GM12878 (cell line): ENCODE measurements at regions not wholly inside any gene's neighbourhood (a gene's known extent, or its start where the extent isn't known, plus 50 kb on each side); places are given as distances from the start of the nearest gene placed in this dataset.

ENCODE experiments used
- ATAC-seq: fragments of 200-7000 bp; cut with Tn5 transposase; 3 replicates; pipeline ENCODE4 v1.9.1; 2020; ENCODE audit warnings: mild to moderate bottlenecking, moderate library complexity
- BruUV-seq: library from RNA; stranded (reverse); fragments of 400-500 nt; replicated peaks from 2 replicates; lab custom pipeline; 2021; lab: Mats Ljungman, UMichigan
- CTCF ChIA-PET: fragments of 300-600 bp; sonication (Branson Sonifier 250); formaldehyde crosslinking; extraction: SDS; loops from one replicate; lab custom pipeline; 2021; ENCODE audit warnings: inconsistent platforms; lab: Yijun Ruan, JAX
- POLR2A ChIA-PET: fragments of 350-600 bp; formaldehyde crosslinking; extraction: SDS; loops from one replicate; lab custom pipeline; 2021; ENCODE audit warnings: inconsistent platforms; lab: Charles Lee
- RAD21 ChIA-PET: fragments of 300-600 bp; sonication (Branson Sonifier 250); formaldehyde crosslinking; loops from one replicate; lab custom pipeline; 2023; ENCODE audit warnings: antibody characterized with exemption; ENCODE audit not compliant: unreplicated experiment; lab: Charles Lee
- SMC1A ChIA-PET: fragments of 300-600 bp; sonication (Branson Sonifier 250); formaldehyde crosslinking; loops from one replicate; lab custom pipeline; 2023; ENCODE audit not compliant: unreplicated experiment, uncharacterized antibody; lab: Charles Lee
- DNase-seq: peaks from one replicate; pipeline ENCODE4 v3.0.0-alpha.2; 2011; ENCODE audit warnings: low read depth, low spot score
- FAIRE-seq: peaks from 3 replicates; lab custom pipeline; 2011; peaks lifted over from hg19 to GRCh38; lab: Jason Lieb, UNC
- H2AFZ ChIP-seq: 2 replicates; pipeline ENCODE4 v1.6.0; 2011; ENCODE audit warnings: low read depth, low read length, control low read depth; ENCODE audit not compliant: control insufficient read depth
- H3K27ac ChIP-seq: 2 replicates; pipeline ENCODE4 v1.5.1; 2011; ENCODE audit warnings: control low read depth; ENCODE audit not compliant: control insufficient read depth, insufficient read depth
- H3K27me3 ChIP-seq, 2 experiments: replicated peaks in 1 of 2; 2 replicates each; pipeline versions ENCODE4 v1.6.0 to v1.6.1; 2011; ENCODE audit warnings: low read length in 1 of 2; ENCODE audit not compliant: control insufficient read depth in 2 of 2, insufficient read depth in 2 of 2
- H3K36me3 ChIP-seq, 2 experiments: 2 replicates each; pipeline ENCODE4 v1.5.1; 2011; ENCODE audit warnings: low read length in 1 of 2; ENCODE audit not compliant: control insufficient read depth in 2 of 2, insufficient read depth in 2 of 2
- H3K4me1 ChIP-seq: 2 replicates; pipeline ENCODE4 v1.6.1; 2011; ENCODE audit warnings: mild to moderate bottlenecking, low read length, moderate library complexity, mixed read lengths; ENCODE audit not compliant: control insufficient read depth, insufficient read depth
- H3K4me2 ChIP-seq: 2 replicates; pipeline ENCODE4 v1.6.0; 2011; ENCODE audit warnings: control low read depth; ENCODE audit not compliant: control insufficient read depth, insufficient read depth
- H3K4me3 ChIP-seq: fragments of 200-600 bp; sonication (generic); 2 replicates; pipeline ENCODE4 v1.5.1; 2016
- H3K79me2 ChIP-seq: 2 replicates; pipeline ENCODE4 v1.6.0; 2011; ENCODE audit warnings: low read length; ENCODE audit not compliant: control insufficient read depth, insufficient read depth
- H3K9ac ChIP-seq: 2 replicates; pipeline ENCODE4 v1.8.0; 2011; ENCODE audit warnings: low read length, control low read depth, mixed read lengths; ENCODE audit not compliant: control insufficient read depth, insufficient read depth
- H3K9me3 ChIP-seq: replicated peaks from 3 replicates; pipeline ENCODE4 v1.5.1; 2011; ENCODE audit warnings: mild to moderate bottlenecking, low read length; ENCODE audit not compliant: control insufficient read depth, insufficient read depth
- H4K20me1 ChIP-seq: 2 replicates; pipeline ENCODE4 v1.6.0; 2011; ENCODE audit not compliant: control insufficient read depth, insufficient read depth
- CEBPB ChIP-seq, 2 experiments: fragments of 150-350 bp in 1 of 2; IDR thresholded peaks; 2 replicates each; pipeline ENCODE4 v1.6.1; 2012 to 2014; ENCODE audit warnings: low read depth in 2 of 2, low read length in 2 of 2, borderline replicate concordance in 1 of 2, inconsistent platforms in 1 of 2
- ETV6 ChIP-seq, 2 experiments: fragments of 450-650 bp in 1 of 2; IDR thresholded peaks in 1 of 2; conservative IDR thresholded peaks in 1 of 2; 2 replicates each; pipeline ENCODE4 v1.6.1; 2014; ENCODE audit warnings: antibody characterized with exemption in 1 of 2, borderline replicate concordance in 1 of 2, low read depth in 1 of 2, mild to moderate bottlenecking in 1 of 2, moderate library complexity in 1 of 2
- FOS ChIP-seq: IDR thresholded peaks from 3 replicates; pipeline ENCODE4 v1.6.1; 2011; ENCODE audit warnings: borderline replicate concordance; ENCODE audit not compliant: insufficient read length; ENCODE audit errors: extremely low read depth
- GABPA ChIP-seq: IDR thresholded peaks from 2 replicates; pipeline ENCODE4 v1.6.1; 2014; ENCODE audit warnings: antibody characterized with exemption, low read depth, mild to moderate bottlenecking, inconsistent platforms
- HDAC2 ChIP-seq: fragments of 200-600 bp; sonication (generic); IDR thresholded peaks from 2 replicates; pipeline ENCODE4 v1.6.1; 2017
- MEF2A ChIP-seq: IDR thresholded peaks from 2 replicates; pipeline ENCODE4 v1.6.1; 2011; ENCODE audit warnings: low read depth, mild to moderate bottlenecking, low read length, moderate library complexity; ENCODE audit not compliant: insufficient read depth
- NFIC ChIP-seq: IDR thresholded peaks from 2 replicates; pipeline ENCODE4 v1.6.1; 2012; ENCODE audit warnings: low read depth, mild to moderate bottlenecking, inconsistent platforms, low read length, moderate library complexity
- POLR2A ChIP-seq: IDR thresholded peaks from 2 replicates; pipeline ENCODE4 v1.6.1; 2011; ENCODE audit warnings: low read depth, mild to moderate bottlenecking, low read length
- POU2F2 ChIP-seq: IDR thresholded peaks from 3 replicates; pipeline ENCODE4 v1.6.1; 2011; ENCODE audit warnings: low read depth, mild to moderate bottlenecking, low read length, borderline replicate concordance
- RAD51 ChIP-seq: fragments of 450-650 bp; IDR thresholded peaks from 2 replicates; pipeline ENCODE4 v1.6.1; 2016; ENCODE audit warnings: moderate library complexity, mild to moderate bottlenecking, inconsistent platforms
- RELB ChIP-seq: fragments of 450-650 bp; IDR thresholded peaks from 2 replicates; pipeline ENCODE4 v1.6.1; 2017; ENCODE audit warnings: low read depth, mild to moderate bottlenecking, moderate library complexity
- SMAD1 ChIP-seq: fragments of 450-650 bp; IDR thresholded peaks from 2 replicates; pipeline ENCODE4 v1.6.1; 2018; ENCODE audit warnings: mild to moderate bottlenecking, low read depth; ENCODE audit not compliant: partially characterized antibody
- SREBF2 ChIP-seq: IDR thresholded peaks from 2 replicates; pipeline ENCODE4 v1.6.1; 2012; ENCODE audit warnings: mild to moderate bottlenecking, low read length
- SRF ChIP-seq, 2 experiments: IDR thresholded peaks; 2 replicates each; pipeline ENCODE4 v1.6.1; 2011; ENCODE audit warnings: low read depth in 2 of 2, low read length in 2 of 2, mild to moderate bottlenecking in 1 of 2, moderate library complexity in 1 of 2
- ZNF592 ChIP-seq: fragments of 450-650 bp; IDR thresholded peaks from 2 replicates; pipeline ENCODE4 v1.6.1; 2017; ENCODE audit warnings: mild to moderate bottlenecking, moderate library complexity
- ZSCAN29 ChIP-seq: fragments of 450-650 bp; IDR thresholded peaks from 2 replicates; pipeline ENCODE4 v1.6.1; 2017; ENCODE audit warnings: mild to moderate bottlenecking, moderate library complexity
- WGBS: methylation state at CpG from one replicate; pipeline ENCODE4 v1.1.6; 2016; ENCODE audit warnings: low lambda C conversion rate; ENCODE audit not compliant: insufficient replicate concordance, insufficient coverage; ENCODE audit errors: missing lambda C conversion rate; 5-methylcytosine and 5-hydroxymethylcytosine counted together
- in situ Hi-C: fragments of 300-500 bp; cut with MboI; formaldehyde crosslinking; loops from 9 replicates; pipeline ENCODE4 v1.14.3; 2018; ENCODE audit warnings: mixed read lengths
- intact Hi-C: fragments of 100-400 bp; cut with micrococcal nuclease; formaldehyde crosslinking; loops from one replicate; pipeline ENCODE4 v1.14.2; 2022; ENCODE audit not compliant: unreplicated experiment

GRCh38 chr10:107616463-107617410, 452.2 kb upstream of the SORCS1 start:
- no peak overlapping the region for H3K27ac ChIP-seq
- ChIA-PET RAD21 (no interaction called here), SMC1A (interaction anchor here (0.6 to 1.4 kb wide), 4 partner anchors 10 to 86 kb away, joined by 3 read pairs; no protein-coding TSS in a partner anchor), POLR2A (no interaction called here), CTCF (interaction anchor here (1.0 kb wide), 2 partner anchors 14 to 36 kb away, joined by 3 read pairs; no protein-coding TSS in a partner anchor)
- FAIRE-seq (no peak), DNase-seq (no peak), ATAC-seq (no peak)
- no peaks in the 10 kb centered on the region for H3K27me3 ChIP-seq
- H3K36me3 ChIP-seq = no peaks in the 10 kb centered on the region
- no peak overlapping the region for H3K4me2 ChIP-seq
- H3K4me3 ChIP-seq = no peak overlapping the region
- H2AFZ ChIP-seq = no peak overlapping the region
- H3K79me2 ChIP-seq = no peaks in the 10 kb centered on the region
- H3K4me1 ChIP-seq = no peaks in the 10 kb centered on the region
- in situ Hi-C loops (no loop called here), intact Hi-C loops (no loop called here)
- no TSS peak for BruUV-seq
- H3K9me3 ChIP-seq = no peaks in the 10 kb centered on the region
- TF ChIP-seq POU2F2 = no peak
- TF ChIP-seq CEBPB (IDR thresholded peaks at IDR 0.05; ENCODE audit: borderline replicate concordance in 1 of 2, low read depth in 2 of 2, low read length in 2 of 2) = no peak
- TF ChIP-seq SREBF2 = no peak
- TF ChIP-seq RAD51 = no peak
- TF ChIP-seq GABPA = no peak
- no peak for TF ChIP-seq POLR2A
- no peak for TF ChIP-seq MEF2A
- TF ChIP-seq ZNF592 = no peak
- no peak for TF ChIP-seq ZSCAN29
- no peak for TF ChIP-seq FOS
- no peak for TF ChIP-seq ETV6 (conservative IDR thresholded peaks at IDR 0.05 in 1 of 2, IDR thresholded peaks at IDR 0.05 in 1 of 2; ENCODE audit: borderline replicate concordance in 1 of 2, low read depth in 1 of 2)
- no peak for TF ChIP-seq SRF (IDR thresholded peaks at IDR 0.05; ENCODE audit: low read depth in 2 of 2, low read length in 2 of 2)
- no peak for TF ChIP-seq SMAD1
- TF ChIP-seq HDAC2 = no peak
- TF ChIP-seq RELB = no peak
- TF ChIP-seq NFIC = no peak
- H4K20me1 ChIP-seq = no peaks in the 10 kb centered on the region
- WGBS = 43% methylated on average over 4 of the region's 4 CpGs
- H3K9ac ChIP-seq = no peak overlapping the region
